Gastroesophageal sphincter (tissue), 4 donors: ENCODE measurements at regions not wholly inside any gene's neighbourhood (a gene's known extent, or its start where the extent isn't known, plus 50 kb on each side); places are given as distances from the start of the nearest gene placed in this dataset.

Source experiments
- ATAC-seq: fragments of 150-250 bp; one replicate; pipeline ENCODE4 v1.9.1; 2016; ENCODE audit warnings: mild to moderate bottlenecking, moderate library complexity
- H3K27ac ChIP-seq, 4 donors: fragments of 200-600 bp; sonication (generic) in 3 of 4; 1 replicate in 3 of 4; 2 replicates in 1 of 4; pipeline ENCODE4 v1.5.1; 2016 to 2019
- H3K27me3 ChIP-seq: fragments of 200-600 bp; sonication (generic); one replicate; pipeline ENCODE4 v1.5.1; 2019
- H3K36me3 ChIP-seq, 2 donors: fragments of 200-600 bp; sonication (generic); one replicate each; pipeline ENCODE4 v1.5.1; 2019; ENCODE audit warnings: control low read depth in 1 of 2
- H3K4me1 ChIP-seq, 3 donors: fragments of 200-600 bp; sonication (generic); 1 replicate in 2 of 3; 2 replicates in 1 of 3; pipeline ENCODE4 v1.5.1; 2016 to 2019; ENCODE audit warnings: control low read depth in 2 of 3
- H3K4me3 ChIP-seq, 2 donors: fragments of 200-600 bp; sonication (generic); one replicate each; pipeline ENCODE4 v1.5.1; 2019; ENCODE audit warnings: mild to moderate bottlenecking in 1 of 2, moderate library complexity in 1 of 2
- H3K9me3 ChIP-seq, 3 donors: fragments of 200-600 bp; sonication (generic); one replicate each; pipeline ENCODE4 v1.5.1; 2017 to 2019; ENCODE audit warnings: control low read depth in 2 of 3
- EP300 ChIP-seq: sonication (generic); formaldehyde crosslinking; IDR thresholded peaks from one replicate; pipeline ENCODE4 v1.6.1; 2017; ENCODE audit warnings: antibody characterized with exemption, mild to moderate bottlenecking
- POLR2A ChIP-seq, 2 donors: fragments of 450-650 bp; IDR thresholded peaks; one replicate each; pipeline ENCODE4 v1.6.1; 2017; ENCODE audit warnings: antibody characterized with exemption in 2 of 2, mild to moderate bottlenecking in 2 of 2, moderate library complexity in 1 of 2
- POLR2AphosphoS5 ChIP-seq: sonication (generic); formaldehyde crosslinking; IDR thresholded peaks from one replicate; pipeline ENCODE4 v1.6.1; 2017; ENCODE audit warnings: antibody characterized with exemption
- WGBS, 2 donors: methylation state at CpG; one replicate each; pipeline ENCODE4 v1.1.5; 2018; ENCODE audit warnings: low coverage in 1 of 2; 5-methylcytosine and 5-hydroxymethylcytosine counted together
- TF ChIP-seq, protein P1 (sequence below), 4 experiments: fragments of 200-600 bp in 2 of 4; fragments of 450-650 bp in 2 of 4; sonication (generic) in 1 of 4; IDR thresholded peaks; one replicate each; pipeline ENCODE4 v1.5.1; 2017 to 2019; ENCODE audit warnings: antibody characterized with exemption in 4 of 4, mild to moderate bottlenecking in 2 of 4, moderate library complexity in 2 of 4

DNA sequence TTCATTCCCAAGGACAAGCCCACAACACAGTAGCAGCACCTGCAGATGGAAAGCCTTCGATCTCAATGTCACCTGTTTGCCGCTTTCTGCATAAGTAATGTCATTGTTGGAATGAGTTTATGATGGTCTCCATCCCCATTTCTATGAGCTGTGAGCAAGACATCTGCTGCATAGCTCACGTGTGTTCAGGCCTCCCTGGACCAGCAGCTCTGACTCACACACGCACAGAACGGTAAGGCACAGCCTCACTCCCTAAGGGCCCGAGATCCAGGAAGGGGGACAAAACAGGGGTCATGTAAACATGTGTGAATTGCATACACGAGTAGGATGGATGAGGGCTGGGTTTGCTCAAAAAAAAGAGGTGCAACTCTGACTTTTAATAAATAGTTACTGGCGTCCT is 223.1 kb downstream of the SOX9 start:
- Histone ChIP-seq H3K36me3 (no peaks in the 10 kb centered on the region), H3K4me3 (no peak overlapping the region), H3K4me1 (peaks cover 0 to 6% (median 4%) of the 10 kb centered on the region in 3 donors), H3K9me3 (no peaks in the 10 kb centered on the region), H3K27ac (no peak overlapping the region), H3K27me3 (peaks cover 45% of the 10 kb centered on the region)
- WGBS, 2 donors, result 0 to 53% methylated on average over 1 to 5 of the region's 8 CpGs
- TF ChIP-seq POLR2AphosphoS5, result no peak
- no peak for TF ChIP-seq EP300
- TF ChIP-seq, protein P1, sequence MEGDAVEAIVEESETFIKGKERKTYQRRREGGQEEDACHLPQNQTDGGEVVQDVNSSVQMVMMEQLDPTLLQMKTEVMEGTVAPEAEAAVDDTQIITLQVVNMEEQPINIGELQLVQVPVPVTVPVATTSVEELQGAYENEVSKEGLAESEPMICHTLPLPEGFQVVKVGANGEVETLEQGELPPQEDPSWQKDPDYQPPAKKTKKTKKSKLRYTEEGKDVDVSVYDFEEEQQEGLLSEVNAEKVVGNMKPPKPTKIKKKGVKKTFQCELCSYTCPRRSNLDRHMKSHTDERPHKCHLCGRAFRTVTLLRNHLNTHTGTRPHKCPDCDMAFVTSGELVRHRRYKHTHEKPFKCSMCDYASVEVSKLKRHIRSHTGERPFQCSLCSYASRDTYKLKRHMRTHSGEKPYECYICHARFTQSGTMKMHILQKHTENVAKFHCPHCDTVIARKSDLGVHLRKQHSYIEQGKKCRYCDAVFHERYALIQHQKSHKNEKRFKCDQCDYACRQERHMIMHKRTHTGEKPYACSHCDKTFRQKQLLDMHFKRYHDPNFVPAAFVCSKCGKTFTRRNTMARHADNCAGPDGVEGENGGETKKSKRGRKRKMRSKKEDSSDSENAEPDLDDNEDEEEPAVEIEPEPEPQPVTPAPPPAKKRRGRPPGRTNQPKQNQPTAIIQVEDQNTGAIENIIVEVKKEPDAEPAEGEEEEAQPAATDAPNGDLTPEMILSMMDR (IDR thresholded peaks at IDR 0.05), result no peak
- no peak for TF ChIP-seq POLR2A (IDR thresholded peaks at IDR 0.05)
- ATAC-seq, result no peak

DNA sequence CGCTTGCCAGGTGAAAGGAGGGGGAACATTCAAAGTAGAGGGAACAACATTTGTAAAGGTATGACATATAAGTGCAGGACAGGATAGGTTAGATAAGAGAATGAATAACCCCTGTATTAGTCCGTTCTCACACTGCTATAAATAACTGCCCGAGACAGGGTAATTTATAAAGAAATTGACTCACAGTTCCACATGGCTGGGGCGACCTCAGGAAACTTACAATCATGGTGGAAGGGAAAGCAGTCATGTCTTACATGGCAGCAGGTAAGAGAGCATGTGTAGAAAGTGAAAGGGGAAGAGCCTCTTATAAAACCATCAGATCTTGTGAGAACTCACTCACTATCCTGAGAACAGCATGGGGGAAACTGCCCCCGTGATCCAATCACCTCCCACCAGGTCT is 223.8 kb downstream of the SOX9 start:
- WGBS, 2 donors, result 52 to 75% methylated on average over 4 to 5 of the region's 5 CpGs
- no peaks in the 10 kb centered on the region for H3K36me3 ChIP-seq
- no peak for ATAC-seq
- H3K9me3 ChIP-seq, result no peaks in the 10 kb centered on the region
- no peak overlapping the region for H3K4me3 ChIP-seq
- peaks cover 39% of the 10 kb centered on the region for H3K27me3 ChIP-seq
- no peaks in the 10 kb centered on the region for H3K4me1 ChIP-seq
- no peak overlapping the region for H3K27ac ChIP-seq
- TF ChIP-seq EP300 (no peak), POLR2A (IDR thresholded peaks at IDR 0.05) (no peak), POLR2AphosphoS5 (no peak)
- TF ChIP-seq, protein P1 (IDR thresholded peaks at IDR 0.05), result no peak

- TF ChIP-seq POLR2AphosphoS5 (no peak), EP300 (no peak), POLR2A (IDR thresholded peaks at IDR 0.05) (no peak)
- TF ChIP-seq, protein P1 (IDR thresholded peaks at IDR 0.05), result no peak
Measured at GRCh38 chr17:72345088-72345487, 224.3 kb downstream of the SOX9 start.

GRCh38 chr17:72345536-72345935 is 224.7 kb downstream of the SOX9 start:
- WGBS, 2 donors, result 85 to 93% methylated on average over 5 of the region's 5 CpGs
- TF ChIP-seq POLR2AphosphoS5 (no peak), POLR2A (IDR thresholded peaks at IDR 0.05) (no peak), EP300 (no peak)
- TF ChIP-seq, protein P1 (IDR thresholded peaks at IDR 0.05), result no peak
- Histone ChIP-seq H3K9me3 (no peaks in the 10 kb centered on the region), H3K4me3 (no peak overlapping the region), H3K4me1 (no peaks in the 10 kb centered on the region), H3K27ac (no peak overlapping the region), H3K27me3 (peaks cover 46% of the 10 kb centered on the region), H3K36me3 (no peaks in the 10 kb centered on the region)
- no peak for ATAC-seq

More at GRCh38 chr17:72345088-72345487, 224.3 kb downstream of the SOX9 start:
- peaks cover 43% of the 10 kb centered on the region for H3K27me3 ChIP-seq
- no peak overlapping the region for H3K4me3 ChIP-seq
- WGBS, 2 donors, result 51 to 80% methylated on average over 2 of the region's 3 CpGs
- no peak overlapping the region for H3K27ac ChIP-seq
- ATAC-seq, result no peak
- H3K4me1 ChIP-seq, result no peaks in the 10 kb centered on the region
- no peaks in the 10 kb centered on the region for H3K36me3 ChIP-seq
- no peaks in the 10 kb centered on the region for H3K9me3 ChIP-seq

GRCh38 chr17:72346306-72346705 is 225.5 kb downstream of the SOX9 start:
- no peak for TF ChIP-seq POLR2A (IDR thresholded peaks at IDR 0.05)
- no peak for TF ChIP-seq POLR2AphosphoS5
- TF ChIP-seq, protein P1 (IDR thresholded peaks at IDR 0.05), result no peak
- TF ChIP-seq EP300, result no peak
- Histone ChIP-seq H3K27ac (no peak overlapping the region), H3K36me3 (no peaks in the 10 kb centered on the region), H3K4me1 (no peaks in the 10 kb centered on the region), H3K4me3 (no peak overlapping the region), H3K27me3 (peaks cover 52% of the 10 kb centered on the region), H3K9me3 (no peaks in the 10 kb centered on the region)
- ATAC-seq, result no peak
- 62 to 81% methylated on average over 4 of the region's 5 CpGs for WGBS, 2 donors
